ENCODE measurements at regions not wholly inside any gene's neighbourhood (a gene's known extent, or its start where the extent isn't known, plus 50 kb on each side); places are given as distances from the start of the nearest gene placed in this dataset.

GRCh38 chr6:14948586-14949245 lies 297.2 kb upstream of the JARID2 start:
- no peak for DNase-seq

GRCh38 chr6:14950103-14950969 lies 295.5 kb upstream of the JARID2 start:
- DNase-seq, result no peak

DNA sequence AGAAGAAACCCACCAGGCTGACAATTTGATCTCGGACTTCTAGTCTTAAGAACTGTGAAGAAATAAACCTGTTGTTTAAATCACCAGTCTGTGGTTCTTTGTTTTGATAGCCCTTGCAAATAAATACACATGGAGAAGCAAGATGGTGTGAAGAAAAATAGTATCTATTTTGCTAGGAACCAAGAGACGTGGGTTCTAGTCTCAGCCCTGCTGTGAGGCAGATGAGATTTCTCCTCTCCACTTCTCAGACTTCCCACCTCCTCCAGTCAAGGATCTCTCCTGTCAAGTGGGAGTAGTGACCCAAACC lies 294.9 kb upstream of the JARID2 start:
- no peak for DNase-seq

GRCh38 chr6:14951704-14952103 lies 294.2 kb upstream of the JARID2 start:
- no peak for DNase-seq

DNA sequence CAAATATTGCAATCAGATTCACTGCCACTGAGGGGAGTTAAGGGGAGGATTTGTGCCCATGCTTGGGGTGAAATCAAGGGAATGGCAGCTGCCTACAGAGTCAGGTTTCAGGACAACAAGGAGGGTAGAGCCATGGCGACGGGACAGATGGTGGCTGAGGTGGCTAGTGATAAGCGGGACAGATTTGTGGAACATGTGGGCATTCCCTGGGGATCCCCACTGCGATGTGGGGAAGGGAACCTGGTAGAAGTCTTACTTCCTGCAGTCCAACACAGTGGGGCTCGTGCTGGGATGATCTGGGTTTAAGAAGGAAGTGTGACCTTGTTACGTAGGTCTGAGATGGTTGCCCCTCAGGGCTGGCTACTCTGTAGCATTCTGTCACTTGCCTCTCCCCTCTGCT lies 292.0 kb upstream of the JARID2 start:
- no peak for DNase-seq

GRCh38 chr6:14957355-14958059 lies 288.4 kb upstream of the JARID2 start:
- no peak for DNase-seq

DNA sequence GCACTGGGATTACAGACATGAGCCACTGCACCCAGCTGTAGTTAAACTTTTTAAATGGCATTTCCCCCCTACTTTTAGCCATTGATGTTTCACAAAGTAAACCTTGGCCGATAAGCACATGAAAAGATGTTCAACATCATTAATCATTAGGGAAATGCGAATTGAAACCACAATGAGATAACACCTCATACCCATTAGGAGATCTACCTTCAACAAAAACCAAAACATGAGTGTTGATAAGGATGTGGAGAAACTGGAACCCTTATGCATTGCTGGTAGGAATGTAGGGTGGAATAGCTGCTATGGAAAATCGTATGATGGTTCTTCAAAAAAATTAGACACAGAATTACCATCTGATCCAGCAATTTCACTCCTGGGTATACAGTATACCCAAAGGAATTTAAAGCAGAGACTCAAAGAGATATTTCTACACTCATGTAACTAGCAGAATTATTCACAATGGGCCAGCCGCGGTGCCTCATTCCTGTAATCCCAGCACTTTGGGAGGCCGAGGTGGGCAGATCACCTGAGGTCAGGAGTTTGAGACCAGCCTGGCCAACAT lies 286.5 kb upstream of the JARID2 start:
- no peak for DNase-seq

DNA sequence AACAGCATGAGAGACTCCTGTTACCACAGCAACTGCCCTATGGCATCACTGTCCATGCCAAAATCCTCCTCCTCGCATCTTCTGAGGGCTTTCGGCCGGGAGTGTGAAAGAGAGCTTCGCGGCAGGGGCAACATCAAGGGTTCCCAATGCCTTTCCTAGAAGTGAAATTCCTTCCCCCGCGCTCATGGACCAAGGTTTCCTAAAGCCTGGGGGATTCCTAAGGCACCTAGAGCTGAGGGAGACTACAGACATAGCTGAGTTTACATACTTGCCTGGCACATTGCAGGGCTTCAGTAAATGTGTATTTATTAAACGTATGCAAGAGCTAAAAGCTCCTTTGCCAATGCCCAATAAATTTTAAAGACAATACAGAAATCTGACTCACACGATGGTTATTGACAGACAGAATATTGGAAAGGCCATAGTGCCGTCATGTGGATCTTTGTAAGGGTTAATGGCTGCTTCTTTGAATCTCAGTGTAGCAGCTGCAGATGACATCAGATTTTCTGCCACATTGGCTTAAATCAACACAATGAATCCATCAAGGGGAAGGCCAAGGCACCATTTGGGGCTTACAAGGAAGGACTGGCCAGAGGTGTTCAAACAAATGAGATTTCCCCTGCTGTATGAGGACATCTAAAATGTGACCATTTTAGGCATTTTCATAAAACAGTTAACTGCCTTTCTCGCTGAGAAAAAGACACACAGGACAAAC lies 281.2 kb upstream of the JARID2 start:
- DNase-seq, result no peak

- no peak for DNase-seq
Observed at GRCh38 chr6:14965424-14966075, 280.3 kb upstream of the JARID2 start.

- no peak for DNase-seq
Observed at GRCh38 chr6:14966096-14966905, 279.6 kb upstream of the JARID2 start.

GRCh38 chr6:14966906-14967711 lies 278.8 kb upstream of the JARID2 start:
- no peak for DNase-seq

DNA sequence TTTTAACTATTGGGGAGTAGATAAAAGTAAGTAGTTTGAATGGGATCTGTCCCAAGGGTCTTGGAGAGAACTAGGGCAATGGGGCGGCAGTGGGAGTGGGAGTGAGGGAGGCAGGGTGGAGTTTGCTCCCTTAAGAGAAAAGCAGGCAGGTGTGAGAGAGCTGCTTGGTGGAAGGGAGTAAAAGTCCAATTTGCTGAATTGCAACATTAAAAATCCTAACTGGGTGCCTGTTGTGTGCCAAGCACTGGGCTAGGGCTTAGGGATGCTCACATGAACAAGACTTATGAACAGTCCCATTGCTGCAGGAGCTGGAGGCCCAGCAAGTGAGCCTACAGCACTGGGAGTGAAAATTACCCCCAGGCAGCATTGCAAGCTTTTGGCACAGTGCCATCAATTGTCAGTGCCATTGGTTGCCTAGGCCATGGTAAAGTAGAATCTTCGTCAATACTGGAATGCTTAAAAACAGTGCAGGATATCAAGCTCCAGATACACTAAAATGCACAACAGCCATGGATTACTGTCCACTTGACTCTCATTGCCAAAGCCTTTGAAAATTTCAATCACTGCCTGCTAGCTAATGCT lies 277.7 kb upstream of the JARID2 start:
- DNase-seq, result no peak

DNA sequence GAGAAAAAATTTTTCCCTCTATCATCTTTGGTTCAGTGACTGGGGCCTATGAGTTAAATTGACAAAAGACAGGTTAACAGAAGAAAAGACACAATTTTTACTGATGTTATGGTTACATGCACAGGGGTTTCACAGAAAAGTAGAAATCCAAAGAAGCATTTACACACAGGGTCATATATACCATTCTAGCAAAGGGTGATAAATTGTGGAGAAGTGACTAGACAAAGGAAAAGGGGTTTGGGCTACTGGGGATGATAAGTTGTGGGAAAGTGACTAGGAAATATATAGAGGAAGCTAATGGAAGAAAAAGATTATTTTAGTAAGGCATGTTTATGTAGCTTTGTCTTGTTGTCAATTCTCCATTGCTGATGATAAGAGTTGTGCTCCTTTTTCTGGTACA lies 276.7 kb upstream of the JARID2 start:
- DNase-seq, result no peak

DNA sequence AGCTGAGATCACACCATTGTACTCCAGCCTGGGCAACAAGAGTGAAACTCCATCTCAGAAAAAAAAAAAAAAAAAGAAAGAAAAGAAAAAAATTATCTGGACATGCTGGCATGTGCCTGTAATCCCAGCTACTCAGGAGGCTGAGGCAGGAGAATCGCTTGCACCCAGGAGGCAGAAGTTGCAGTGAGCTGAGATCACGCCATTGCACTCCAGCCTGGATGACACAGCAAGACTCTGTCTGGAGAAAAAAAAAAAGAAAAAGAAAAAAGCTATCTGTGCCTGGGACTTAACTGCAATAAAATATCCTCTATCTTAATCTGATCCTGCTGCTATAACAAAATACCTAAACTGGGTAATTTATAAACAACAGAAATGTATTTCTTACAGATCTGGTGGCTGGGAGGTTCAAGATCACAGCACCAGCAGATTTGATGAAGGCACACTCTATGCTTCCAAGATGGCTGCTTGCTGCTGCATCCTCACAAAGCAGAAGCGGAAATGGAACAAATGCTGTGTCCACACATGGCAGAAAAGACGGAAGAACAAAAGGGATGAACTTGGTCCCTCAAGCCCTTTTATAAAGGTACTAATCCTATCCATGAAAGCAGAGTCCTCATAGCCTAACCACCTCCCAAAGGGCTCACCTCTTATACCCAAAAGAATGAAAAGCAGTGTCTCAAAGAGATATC lies 273.3 kb upstream of the JARID2 start:
- no peak for DNase-seq

- DNase-seq, result no peak
Observed at GRCh38 chr6:14974372-14974771, 271.5 kb upstream of the JARID2 start.

DNA sequence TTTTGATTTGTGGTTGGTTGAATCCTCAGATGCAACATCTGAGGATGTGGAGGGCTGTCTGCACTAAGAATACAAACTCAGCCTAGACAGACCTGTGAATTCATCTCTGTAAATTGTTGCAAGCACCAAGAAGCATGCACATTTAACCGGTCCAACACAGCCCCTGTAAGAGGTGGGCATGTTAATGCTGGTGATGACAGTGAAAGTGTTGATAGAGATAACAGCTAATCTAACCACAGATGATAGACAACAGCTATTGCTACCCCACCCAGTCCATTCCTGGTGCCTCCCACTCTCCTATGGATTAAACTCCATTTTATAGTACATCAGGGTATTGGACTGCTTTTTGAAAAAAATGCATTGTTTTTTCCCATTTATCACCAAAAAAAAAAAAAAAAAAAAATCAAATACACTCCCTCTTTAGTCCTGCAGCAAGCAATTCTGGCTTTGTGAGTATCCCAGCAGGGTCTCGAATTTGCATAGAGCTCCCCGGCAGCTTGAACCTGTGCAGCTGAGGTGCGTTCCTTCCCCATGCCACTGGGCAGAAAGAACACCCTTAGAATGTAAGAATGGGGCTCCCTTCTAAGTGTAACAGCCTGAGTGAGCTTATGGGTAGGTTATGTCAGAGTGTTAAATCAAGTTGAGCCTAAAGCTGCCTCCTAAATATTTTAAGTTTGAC lies 270.9 kb upstream of the JARID2 start:
- no peak for DNase-seq

- no peak for DNase-seq
Observed at GRCh38 chr6:14975471-14975817, 270.4 kb upstream of the JARID2 start.

Data from amygdala (tissue), 56 donors.